ENCODE measurements at regions not wholly inside any gene's neighbourhood (a gene's known extent, or its start where the extent isn't known, plus 50 kb on each side); places are given as distances from the start of the nearest gene placed in this dataset.

DNA sequence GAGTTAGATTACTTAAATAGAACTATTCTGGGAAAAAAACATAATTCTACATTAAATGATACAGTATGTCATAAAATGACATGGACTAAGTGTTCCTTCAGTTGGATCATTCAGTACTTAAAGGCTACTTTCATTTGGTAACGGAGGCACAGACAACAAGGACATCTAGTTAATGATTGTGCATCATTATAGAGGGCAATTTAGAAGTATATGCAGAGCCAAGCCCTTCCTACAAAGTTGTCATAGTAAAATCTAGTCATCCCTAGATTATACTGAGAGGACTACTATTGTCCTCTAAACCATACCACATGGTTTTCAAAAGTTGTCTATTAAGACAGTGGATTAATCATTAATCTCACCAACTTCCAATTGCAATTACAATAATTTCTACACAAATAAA is 53.9 kb upstream of the STXBP5 start:
- TF ChIP-seq POLR2AphosphoS5 (IDR thresholded peaks at IDR 0.05) (no peak), POLR2A (IDR thresholded peaks at IDR 0.05; ENCODE audit: low read depth) (no peak)
- TF ChIP-seq, protein P1, sequence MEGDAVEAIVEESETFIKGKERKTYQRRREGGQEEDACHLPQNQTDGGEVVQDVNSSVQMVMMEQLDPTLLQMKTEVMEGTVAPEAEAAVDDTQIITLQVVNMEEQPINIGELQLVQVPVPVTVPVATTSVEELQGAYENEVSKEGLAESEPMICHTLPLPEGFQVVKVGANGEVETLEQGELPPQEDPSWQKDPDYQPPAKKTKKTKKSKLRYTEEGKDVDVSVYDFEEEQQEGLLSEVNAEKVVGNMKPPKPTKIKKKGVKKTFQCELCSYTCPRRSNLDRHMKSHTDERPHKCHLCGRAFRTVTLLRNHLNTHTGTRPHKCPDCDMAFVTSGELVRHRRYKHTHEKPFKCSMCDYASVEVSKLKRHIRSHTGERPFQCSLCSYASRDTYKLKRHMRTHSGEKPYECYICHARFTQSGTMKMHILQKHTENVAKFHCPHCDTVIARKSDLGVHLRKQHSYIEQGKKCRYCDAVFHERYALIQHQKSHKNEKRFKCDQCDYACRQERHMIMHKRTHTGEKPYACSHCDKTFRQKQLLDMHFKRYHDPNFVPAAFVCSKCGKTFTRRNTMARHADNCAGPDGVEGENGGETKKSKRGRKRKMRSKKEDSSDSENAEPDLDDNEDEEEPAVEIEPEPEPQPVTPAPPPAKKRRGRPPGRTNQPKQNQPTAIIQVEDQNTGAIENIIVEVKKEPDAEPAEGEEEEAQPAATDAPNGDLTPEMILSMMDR (IDR thresholded peaks at IDR 0.05), result no peak
